SKM-1 treated with dmso at 0.1 percent for 144 hours (cell line): ENCODE measurements at regions not wholly inside any gene's neighbourhood (a gene's known extent, or its start where the extent isn't known, plus 50 kb on each side); places are given as distances from the start of the nearest gene placed in this dataset.
A peak's percentile ranks its signal among the peaks of the same experiment; 100 is the strongest.
"Not testable (repeated sequence)": the region's sequence is repeated elsewhere in the genome, so short reads cannot be mapped to it uniquely, and the experiment has no call there.

Experiments used
- DNase-seq: peaks from one replicate; lab custom pipeline; 2025; ENCODE audit not compliant: unreplicated experiment; lab: John Stamatoyannopoulos, UW

GRCh38 chr4:135464311-135464710, 1262.7 kb upstream of the PABPC4L start:
- DNase-seq: no peak

- DNase-seq: not testable (repeated sequence)
These were observed 1246.0 kb upstream of the PABPC4L start for GRCh38 chr4:135447598-135447997.

DNA sequence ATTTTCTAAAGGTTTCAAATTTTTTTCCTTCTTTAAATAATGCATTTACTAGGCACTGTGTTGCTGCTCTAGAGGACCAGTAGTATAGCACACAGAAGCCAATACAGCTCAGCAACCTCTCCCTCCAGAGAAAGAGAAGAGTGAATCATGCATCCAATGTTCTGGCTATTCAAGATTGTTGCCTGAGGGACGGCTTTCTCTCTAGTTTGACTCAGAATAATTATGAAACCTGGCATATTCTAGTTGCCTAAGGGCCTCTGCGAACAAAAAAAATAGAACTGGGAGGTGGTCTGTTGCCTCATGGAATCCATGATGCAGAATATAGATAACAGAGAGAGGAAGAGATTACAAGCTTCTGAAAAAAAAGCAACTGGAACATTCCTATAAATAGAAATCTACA, 1233.3 kb upstream of the PABPC4L start:
- no peak for DNase-seq

- DNase-seq: no peak
These were observed 1227.9 kb upstream of the PABPC4L start for GRCh38 chr4:135429528-135429927.

DNA sequence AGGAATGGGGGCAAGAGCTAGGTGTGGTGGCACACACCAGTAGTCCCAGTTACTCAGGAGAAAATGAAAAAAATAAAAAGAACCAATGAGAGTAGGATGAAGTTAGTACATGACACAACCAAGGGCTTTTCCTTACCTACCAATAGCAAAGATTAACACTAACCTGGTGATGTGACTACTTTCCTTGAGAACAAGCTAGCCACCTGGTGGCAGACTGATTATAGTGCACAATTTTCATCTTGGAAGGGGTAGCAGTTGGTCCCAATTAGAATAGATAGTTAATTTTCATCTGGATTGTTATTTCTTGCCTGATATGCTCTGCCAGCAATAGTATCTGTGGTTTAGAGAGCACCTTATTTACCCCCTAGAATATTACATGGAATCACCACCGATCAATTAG, 1216.8 kb upstream of the PABPC4L start:
- peak; percentile 5 for DNase-seq

DNA sequence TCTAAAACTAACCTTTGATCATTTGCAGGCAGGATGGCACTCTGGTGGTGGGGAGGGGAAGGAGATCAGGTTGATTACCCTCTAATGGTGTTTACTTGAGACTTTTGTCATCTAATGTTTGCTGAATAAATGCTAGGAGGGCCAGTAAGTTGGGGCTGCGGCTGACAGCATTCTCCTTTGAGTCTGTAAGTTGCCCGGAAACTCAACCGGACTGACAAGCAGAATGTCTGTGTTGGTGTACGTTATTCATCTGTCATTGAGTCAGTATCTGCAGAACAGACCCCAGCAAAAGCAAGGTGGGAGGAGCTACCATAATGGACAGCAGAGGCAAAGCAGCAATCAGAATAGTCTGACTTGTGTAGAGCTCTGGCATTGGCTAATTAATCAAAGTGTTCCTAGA, 1210.6 kb upstream of the PABPC4L start:
- DNase-seq: no peak

- no peak for DNase-seq
These were observed 1209.7 kb upstream of the PABPC4L start for GRCh38 chr4:135411251-135411650.

GRCh38 chr4:135409261-135409660, 1207.7 kb upstream of the PABPC4L start:
- DNase-seq: not testable (repeated sequence)

DNA sequence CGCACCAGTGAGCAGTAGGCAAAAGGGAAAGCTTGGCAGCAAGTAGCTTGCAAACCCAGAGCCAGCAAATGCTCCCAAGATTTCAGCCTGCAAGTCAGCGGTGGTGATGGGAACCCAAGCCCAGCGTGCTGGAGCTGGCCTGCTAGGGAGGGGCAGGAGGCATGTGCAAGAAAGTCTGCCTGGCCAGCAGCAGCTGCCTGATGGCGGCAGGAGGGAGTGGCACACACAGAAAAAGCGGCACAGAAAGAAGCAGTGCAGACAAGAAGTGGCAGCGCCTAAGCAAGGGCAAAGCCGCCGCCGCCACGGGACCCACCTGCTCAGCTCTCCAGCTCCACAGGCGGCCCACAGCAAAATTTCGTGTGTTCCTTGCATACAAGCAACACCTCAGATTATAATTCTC, 1206.5 kb upstream of the PABPC4L start:
- DNase-seq: no peak

DNA sequence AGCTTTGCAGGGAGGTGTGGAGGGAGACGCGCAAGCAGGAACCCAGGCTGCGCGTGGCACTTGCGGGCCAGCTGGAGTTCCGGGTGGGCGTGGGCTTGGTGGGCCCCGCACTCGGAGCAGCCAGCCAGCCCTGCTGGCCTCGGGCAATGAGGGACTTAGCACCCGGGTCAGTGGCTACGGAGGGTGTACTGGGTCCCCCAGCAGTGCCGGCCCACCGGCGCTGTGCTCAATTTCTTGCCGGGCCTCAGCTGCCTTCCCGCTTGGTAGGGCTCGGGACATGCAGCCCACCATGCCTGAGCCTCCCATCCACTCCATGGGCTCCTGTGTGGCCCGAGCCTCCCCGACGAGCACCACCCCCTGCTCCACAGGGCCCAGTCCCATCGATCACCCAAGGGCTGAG, 1205.0 kb upstream of the PABPC4L start:
- DNase-seq: not testable (repeated sequence)

DNA sequence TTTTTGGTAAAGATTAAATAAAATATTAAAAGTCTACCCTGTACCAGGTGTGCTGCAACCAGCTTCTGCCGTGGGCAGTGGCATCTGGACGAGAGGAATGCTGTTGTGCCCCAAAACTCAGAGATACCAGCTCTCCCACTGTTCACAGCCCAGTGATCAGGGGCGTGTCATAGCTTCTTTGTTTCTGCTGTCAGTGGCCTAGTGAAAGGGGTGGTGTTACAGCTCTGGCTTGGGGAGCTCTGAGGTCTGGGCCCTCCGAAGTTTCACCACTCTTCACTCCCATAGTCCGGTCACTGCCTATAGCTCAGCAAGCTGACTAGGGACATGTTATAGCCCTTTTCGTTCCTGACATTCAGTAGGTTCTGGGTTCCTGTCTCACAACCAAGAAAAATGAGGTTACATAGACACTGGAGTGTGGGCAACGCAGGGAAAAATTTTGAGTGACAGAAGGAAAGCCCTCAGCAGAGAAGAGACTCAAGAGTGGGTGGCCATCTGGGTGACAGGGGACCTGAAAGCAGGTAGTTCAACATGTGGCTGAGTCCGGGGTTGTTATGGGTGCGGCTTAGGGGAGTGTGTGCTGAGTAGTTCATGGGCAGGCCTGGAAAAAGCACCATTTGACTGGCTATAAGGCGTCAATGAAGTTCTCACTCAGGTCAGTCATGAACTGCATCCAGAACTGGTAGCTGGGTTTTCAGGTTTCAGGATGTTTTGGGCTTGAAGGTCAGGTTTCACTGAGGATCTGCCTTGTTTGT, 1184.4 kb upstream of the PABPC4L start:
- DNase-seq: no peak

- no peak for DNase-seq
These were observed 1182.0 kb upstream of the PABPC4L start for GRCh38 chr4:135383356-135384288.

DNA sequence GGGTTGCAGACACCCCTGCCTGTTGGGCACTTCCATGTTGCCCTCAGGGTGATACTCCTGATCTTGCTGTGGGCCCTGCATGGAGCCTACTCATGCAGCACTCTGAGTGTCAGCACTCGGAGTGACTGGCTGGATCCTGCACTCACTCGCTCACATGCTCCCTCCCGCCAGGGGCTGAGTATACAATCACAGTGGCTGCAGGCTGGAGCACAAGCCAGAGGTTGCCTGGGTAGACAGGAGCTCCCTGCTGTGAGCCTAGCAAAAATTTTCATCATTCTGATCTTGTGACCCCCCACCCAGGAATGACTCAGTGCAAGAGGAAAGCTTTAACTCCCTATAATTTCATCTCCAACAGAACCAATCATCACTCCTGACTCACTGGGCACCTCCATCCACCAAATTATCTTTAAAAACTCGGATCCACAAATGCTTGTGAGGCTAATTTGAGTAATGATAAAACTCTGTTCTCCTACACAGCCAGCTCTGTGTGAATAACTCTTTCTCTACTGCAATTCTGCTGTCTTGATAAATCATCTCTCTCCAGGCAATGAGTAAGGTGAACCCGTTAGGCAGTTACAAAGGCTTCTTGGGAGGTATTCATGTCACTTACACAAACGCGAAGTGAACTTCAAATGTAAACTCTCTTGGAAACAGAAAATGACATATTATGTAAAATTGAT, 1180.8 kb upstream of the PABPC4L start:
- no peak for DNase-seq

- DNase-seq: no peak
These were observed 1170.5 kb upstream of the PABPC4L start for GRCh38 chr4:135372131-135372530.

GRCh38 chr4:135371137-135371536, 1169.5 kb upstream of the PABPC4L start:
- DNase-seq: no peak

GRCh38 chr4:135368831-135369230, 1167.2 kb upstream of the PABPC4L start:
- DNase-seq: no peak

- no peak for DNase-seq
These were observed 1163.5 kb upstream of the PABPC4L start for GRCh38 chr4:135365065-135365464.

DNA sequence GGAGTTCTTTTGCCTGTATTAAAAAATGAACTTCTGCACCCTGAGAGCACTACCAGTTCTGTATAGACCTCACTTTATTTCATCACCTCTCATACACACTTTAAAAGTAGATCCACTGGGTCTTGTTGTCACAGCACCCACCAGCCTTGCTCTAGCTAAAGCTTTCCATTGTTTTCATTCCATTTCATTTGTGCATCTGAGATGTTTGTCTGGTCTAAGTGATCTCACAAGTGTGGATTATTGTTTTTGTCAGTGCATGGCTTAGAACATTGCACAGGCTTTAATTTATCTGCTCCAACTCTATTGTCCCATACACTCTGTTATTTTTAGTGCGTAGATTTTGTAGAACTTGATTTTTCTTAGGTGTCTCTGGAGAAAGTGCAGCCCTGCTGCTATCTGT, 1157.5 kb upstream of the PABPC4L start:
- DNase-seq: no peak

- DNase-seq: no peak
These were observed 1155.5 kb upstream of the PABPC4L start for GRCh38 chr4:135357091-135357490.

- DNase-seq: no peak
These were observed 1153.3 kb upstream of the PABPC4L start for GRCh38 chr4:135354876-135355275.

- DNase-seq: no peak
These were observed 1151.4 kb upstream of the PABPC4L start for GRCh38 chr4:135353008-135353407.

DNA sequence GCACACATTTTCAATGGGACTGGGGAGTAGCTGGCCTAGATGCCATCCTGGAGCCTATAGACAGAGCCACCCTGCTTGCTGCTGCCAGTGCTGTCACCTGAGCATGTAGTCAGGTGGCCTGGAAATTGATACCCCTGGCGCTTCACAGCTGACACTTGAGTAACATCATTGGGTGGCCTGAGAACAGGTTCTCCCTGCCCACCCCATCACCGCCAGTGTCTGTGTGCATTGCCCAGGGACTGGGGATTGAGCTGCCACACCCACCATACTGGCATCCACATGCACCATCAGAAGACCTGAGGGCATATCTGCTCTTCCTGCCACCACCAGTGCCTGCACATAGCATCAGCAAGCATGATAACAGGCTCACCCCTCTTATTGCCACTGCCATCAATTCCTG, 1142.9 kb upstream of the PABPC4L start:
- no peak for DNase-seq
